CD14-positive monocyte (primary cell): ENCODE measurements at regions not wholly inside any gene's neighbourhood (a gene's known extent, or its start where the extent isn't known, plus 50 kb on each side); places are given as distances from the start of the nearest gene placed in this dataset.

Source experiments
- DNase-seq, 3 donors: peaks; one replicate each; pipeline ENCODE4 v3.0.0-alpha.2; 2011 to 2022
- H2AFZ ChIP-seq: 2 replicates; pipeline ENCODE4 v1.6.0; 2012; ENCODE audit warnings: mild to moderate bottlenecking, low read depth, low read length, inconsistent platforms; ENCODE audit not compliant: insufficient read depth, poor library complexity, severe bottlenecking
- H3K27ac ChIP-seq, 2 donors: 1 replicate in 1 of 2; 2 replicates in 1 of 2; pipeline ENCODE4 v1.5.1; 2012 to 2013; ENCODE audit warnings: low read length in 2 of 2, control low read depth in 1 of 2, inconsistent platforms in 1 of 2, low read depth in 1 of 2, mild to moderate bottlenecking in 1 of 2
- H3K27me3 ChIP-seq, 2 donors: one replicate each; pipeline versions ENCODE4 v1.6.0 to v1.6.1; 2011 to 2013; ENCODE audit warnings: low read length in 2 of 2; ENCODE audit not compliant: control insufficient read depth in 2 of 2, insufficient read depth in 2 of 2
- H3K36me3 ChIP-seq, 2 donors: replicated peaks in 1 of 2; 1 replicate in 1 of 2; 2 replicates in 1 of 2; pipeline versions ENCODE4 v1.5.1 to v1.6.1; 2012 to 2013; ENCODE audit warnings: low read length in 2 of 2, control low read depth in 1 of 2, inconsistent platforms in 1 of 2, mild to moderate bottlenecking in 1 of 2; ENCODE audit not compliant: insufficient read depth in 2 of 2, control insufficient read depth in 1 of 2
- H3K4me1 ChIP-seq, 2 donors: 1 replicate in 1 of 2; 2 replicates in 1 of 2; pipeline versions ENCODE4 v1.5.1 to v1.6.1; 2012 to 2013; ENCODE audit warnings: low read length in 2 of 2, control low read depth in 1 of 2, inconsistent platforms in 1 of 2, mild to moderate bottlenecking in 1 of 2, moderate library complexity in 1 of 2; ENCODE audit not compliant: insufficient read depth in 2 of 2, control insufficient read depth in 1 of 2
- H3K4me2 ChIP-seq: replicated peaks from 2 replicates; pipeline ENCODE3; 2012; ENCODE audit warnings: low read length, moderate library complexity, mild to moderate bottlenecking; ENCODE audit not compliant: poor library complexity, severe bottlenecking; ENCODE audit errors: extremely low read depth
- H3K4me3 ChIP-seq, 3 experiments: fragments of 200-600 bp in 1 of 3; sonication (generic) in 1 of 3; replicated peaks in 1 of 3; 1 replicate in 2 of 3; 2 replicates in 1 of 3; pipeline ENCODE4 v1.5.1; 2011 to 2013; ENCODE audit warnings: low read length in 3 of 3, mild to moderate bottlenecking in 3 of 3, control low read depth in 2 of 3, low read depth in 2 of 3, inconsistent platforms in 1 of 3, moderate library complexity in 1 of 3
- H3K79me2 ChIP-seq: 2 replicates; pipeline ENCODE4 v1.6.0; 2012; ENCODE audit warnings: mild to moderate bottlenecking, control low read depth, inconsistent platforms, low read length, moderate library complexity; ENCODE audit not compliant: insufficient read depth
- H3K9ac ChIP-seq: 2 replicates; pipeline ENCODE4 v1.6.0; 2017; ENCODE audit warnings: low read length, mild to moderate bottlenecking; ENCODE audit not compliant: insufficient read depth, poor library complexity, severe bottlenecking
- H3K9me3 ChIP-seq, 2 donors: replicated peaks in 1 of 2; 1 replicate in 1 of 2; 2 replicates in 1 of 2; pipeline versions ENCODE4 v1.5.1 to v1.6.1; 2012 to 2013; ENCODE audit warnings: low read length in 2 of 2, control low read depth in 1 of 2; ENCODE audit not compliant: control insufficient read depth in 1 of 2, insufficient read depth in 1 of 2
- H4K20me1 ChIP-seq: 2 replicates; pipeline ENCODE4 v1.6.0; 2012; ENCODE audit warnings: mild to moderate bottlenecking, low read length, control low read depth, moderate library complexity; ENCODE audit not compliant: insufficient read depth
- H3K27ac Mint-ChIP-seq, 7 donors: one replicate each; pipeline ENCODE4 v1.8.0; 2020; ENCODE audit warnings: mild to moderate bottlenecking in 7 of 7, mixed read lengths in 7 of 7, moderate library complexity in 6 of 7, inconsistent platforms in 2 of 7
- H3K27me3 Mint-ChIP-seq, 3 donors: one replicate each; pipeline ENCODE4 v1.8.0; 2021 to 2022; ENCODE audit warnings: low read depth in 3 of 3, mild to moderate bottlenecking in 3 of 3, mixed read lengths in 3 of 3, moderate library complexity in 3 of 3, inconsistent platforms in 1 of 3
- H3K36me3 Mint-ChIP-seq, 2 donors: one replicate each; pipeline ENCODE4 v1.8.0; 2020; ENCODE audit warnings: mixed read lengths in 2 of 2, inconsistent platforms in 1 of 2, mild to moderate bottlenecking in 1 of 2
- H3K4me1 Mint-ChIP-seq: one replicate; pipeline ENCODE4 v1.8.0; 2020; ENCODE audit warnings: mild to moderate bottlenecking, mixed read lengths
- H3K4me3 Mint-ChIP-seq, 2 donors: one replicate each; pipeline ENCODE4 v1.8.0; 2020; ENCODE audit warnings: mild to moderate bottlenecking in 2 of 2, mixed read lengths in 2 of 2, moderate library complexity in 1 of 2
- H3K9me3 Mint-ChIP-seq, 7 donors: one replicate each; pipeline ENCODE4 v1.8.0; 2020 to 2022; ENCODE audit warnings: mixed read lengths in 7 of 7, mild to moderate bottlenecking in 6 of 7, moderate library complexity in 6 of 7, inconsistent platforms in 2 of 7
- CTCF ChIP-seq: fragments of 200-600 bp; IDR thresholded peaks from one replicate; pipeline ENCODE4 v1.8.0; 2022; ENCODE audit warnings: antibody characterized with exemption, mild to moderate bottlenecking
- WGBS: methylation state at CpG from one replicate; pipeline ENCODE4 v1.1.5; 2013; ENCODE audit warnings: missing lambda C conversion rate; ENCODE audit not compliant: insufficient coverage; 5-methylcytosine and 5-hydroxymethylcytosine counted together
- intact Hi-C, 2 donors: fragments of 100-400 bp; cut with micrococcal nuclease; formaldehyde crosslinking; loops; one replicate each; pipeline versions ENCODE4 v1.15.0 to v1.15.1; 2023

- Histone ChIP-seq H2AFZ (no peak overlapping the region), H3K4me2 (no peak overlapping the region), H3K27ac (no peak overlapping the region), H3K4me1 (peaks cover 60 to 66% of the 10 kb centered on the region in 2 donors), H3K9me3 (no peaks in the 10 kb centered on the region), H3K79me2 (no peaks in the 10 kb centered on the region), H3K9ac (no peak overlapping the region), H3K36me3 (no peaks in the 10 kb centered on the region), H4K20me1 (no peaks in the 10 kb centered on the region), H3K27me3 (peaks cover 0 to 2% of the 10 kb centered on the region in 2 donors), H3K4me3 (no peak overlapping the region)
- H3K4me1 Mint-ChIP-seq, result peaks cover 54% of the 10 kb centered on the region
- H3K36me3 Mint-ChIP-seq, result no peaks in the 10 kb centered on the region
- peak; percentile 25 to 37 (median 33) for DNase-seq
- TF ChIP-seq CTCF, result no peak
- WGBS, result 64% methylated on average over 11 of the region's 18 CpGs
- no peak overlapping the region for H3K4me3 Mint-ChIP-seq
- H3K27me3 Mint-ChIP-seq, result peaks cover 11 to 23% (median 20%) of the 10 kb centered on the region in 3 donors
- H3K27ac Mint-ChIP-seq, result peak overlapping the region; percentile 39 to 92 (median 71)
- intact Hi-C loops, result no loop called here
- no peaks in the 10 kb centered on the region for H3K9me3 Mint-ChIP-seq
These were observed 99.9 kb upstream of the PITX1 start for GRCh38 chr5:135133698-135134515.

GRCh38 chr5:135133181-135133580 lies 99.2 kb upstream of the PITX1 start:
- Mint-ChIP-seq H3K9me3 (no peaks in the 10 kb centered on the region), H3K27ac (peak overlapping the region in 2 of 7 donors; percentile 4 to 76), H3K4me3 (no peak overlapping the region), H3K4me1 (peaks cover 54% of the 10 kb centered on the region), H3K36me3 (no peaks in the 10 kb centered on the region), H3K27me3 (peaks cover 13 to 23% (median 20%) of the 10 kb centered on the region in 3 donors)
- Histone ChIP-seq H2AFZ (no peak overlapping the region), H3K4me2 (no peak overlapping the region), H3K9me3 (no peaks in the 10 kb centered on the region), H3K27me3 (peaks cover 0 to 1% of the 10 kb centered on the region in 2 donors), H3K36me3 (no peaks in the 10 kb centered on the region), H3K27ac (peak overlapping the region in 1 of 2 donors; percentile 6), H3K4me1 (peaks cover 60 to 64% of the 10 kb centered on the region in 2 donors), H4K20me1 (no peaks in the 10 kb centered on the region), H3K4me3 (no peak overlapping the region), H3K9ac (no peak overlapping the region), H3K79me2 (no peaks in the 10 kb centered on the region)
- WGBS, result 89% methylated on average over 8 of the region's 9 CpGs
- DNase-seq, result no peak
- intact Hi-C loops, result no loop called here
- no peak for TF ChIP-seq CTCF
